Activated CD8-positive, alpha-beta T cell treated with anti-CD3 and anti-CD28 coated beads for 36 hours (primary cell): ENCODE measurements at regions not wholly inside any gene's neighbourhood (a gene's known extent, or its start where the extent isn't known, plus 50 kb on each side); places are given as distances from the start of the nearest gene placed in this dataset.

Experiments
- ATAC-seq: fragments of 200-7000 bp; cut with Tn5 transposase; one replicate; pipeline ENCODE4 v1.10.0; 2021; ENCODE audit warnings: mild to moderate bottlenecking, moderate library complexity
- CTCF ChIA-PET: fragments of 350-600 bp; sonication (Branson Sonifier 250); formaldehyde crosslinking; loops from one replicate; lab custom pipeline; 2021; ENCODE audit warnings: antibody characterized with exemption; lab: Charles Lee
- POLR2A ChIA-PET: fragments of 350-600 bp; sonication (Branson Sonifier 250); formaldehyde crosslinking; loops from one replicate; lab custom pipeline; 2021; ENCODE audit warnings: antibody characterized with exemption; lab: Charles Lee
- DNase-seq: peaks from one replicate; pipeline ENCODE4 v3.0.0-alpha.2; 2020
- H3K27ac Mint-ChIP-seq: one replicate; pipeline ENCODE4 v1.8.0; 2021; ENCODE audit warnings: mild to moderate bottlenecking, mixed read lengths
- H3K27me3 Mint-ChIP-seq: one replicate; pipeline ENCODE4 v1.8.0; 2021; ENCODE audit warnings: mixed read lengths
- H3K36me3 Mint-ChIP-seq: one replicate; pipeline ENCODE4 v1.8.0; 2021; ENCODE audit warnings: low read depth, mixed read lengths
- H3K4me1 Mint-ChIP-seq: one replicate; pipeline ENCODE4 v1.8.0; 2021; ENCODE audit warnings: low read depth, mixed read lengths
- H3K4me3 Mint-ChIP-seq: one replicate; pipeline ENCODE4 v1.8.0; 2021; ENCODE audit warnings: mild to moderate bottlenecking, moderate library complexity, mixed read lengths
- H3K9me3 Mint-ChIP-seq: one replicate; pipeline ENCODE4 v1.8.0; 2021; ENCODE audit warnings: mixed read lengths
- CTCF ChIP-seq: fragments of 200-600 bp; IDR thresholded peaks from one replicate; pipeline ENCODE4 v1.8.0; 2022; ENCODE audit warnings: antibody characterized with exemption, mild to moderate bottlenecking
- intact Hi-C: fragments of 100-400 bp; cut with micrococcal nuclease; formaldehyde crosslinking; loops from one replicate; pipeline ENCODE4 v1.10.0; 2022

- Mint-ChIP-seq H3K36me3 (no peaks in the 10 kb centered on the region), H3K4me3 (no peak overlapping the region), H3K4me1 (peaks cover 4% of the 10 kb centered on the region), H3K27ac (no peak overlapping the region), H3K9me3 (no peaks in the 10 kb centered on the region), H3K27me3 (no peaks in the 10 kb centered on the region)
- ChIA-PET CTCF (no interaction called here), POLR2A (no interaction called here)
- TF ChIP-seq CTCF, result no peak
- ATAC-seq (no peak), DNase-seq (no peak)
- intact Hi-C loops, result no loop called here
Measured at GRCh38 chrX:107574711-107575110, 53.6 kb upstream of the PRPS1 start.

GRCh38 chrX:107576392-107576791 lies 51.9 kb upstream of the PRPS1 start:
- no peaks in the 10 kb centered on the region for H3K9me3 Mint-ChIP-seq
- intact Hi-C loops, result no loop called here
- no peak for DNase-seq
- H3K36me3 Mint-ChIP-seq, result no peaks in the 10 kb centered on the region
- H3K4me3 Mint-ChIP-seq, result no peak overlapping the region
- TF ChIP-seq CTCF, result no peak
- H3K27ac Mint-ChIP-seq, result no peak overlapping the region
- no peak for ATAC-seq
- CTCF ChIA-PET, result no interaction called here
- POLR2A ChIA-PET, result no interaction called here
- no peaks in the 10 kb centered on the region for H3K27me3 Mint-ChIP-seq
- H3K4me1 Mint-ChIP-seq, result peaks cover 4% of the 10 kb centered on the region

- peak; percentile 47 for ATAC-seq
- ChIA-PET CTCF (no interaction called here), POLR2A (no interaction called here)
- Mint-ChIP-seq H3K9me3 (no peaks in the 10 kb centered on the region), H3K36me3 (no peaks in the 10 kb centered on the region), H3K4me1 (peaks cover 4% of the 10 kb centered on the region), H3K4me3 (no peak overlapping the region), H3K27ac (no peak overlapping the region), H3K27me3 (no peaks in the 10 kb centered on the region)
- TF ChIP-seq CTCF, result no peak
- intact Hi-C loops, result no loop called here
- DNase-seq, result peak; percentile 32
Measured at GRCh38 chrX:107576841-107577240, 51.5 kb upstream of the PRPS1 start.

- intact Hi-C loops, result no loop called here
- DNase-seq (no peak), ATAC-seq (no peak)
- no peak for TF ChIP-seq CTCF
- Mint-ChIP-seq H3K9me3 (no peaks in the 10 kb centered on the region), H3K4me1 (peaks cover 4% of the 10 kb centered on the region), H3K27ac (no peak overlapping the region), H3K27me3 (no peaks in the 10 kb centered on the region), H3K36me3 (no peaks in the 10 kb centered on the region), H3K4me3 (no peak overlapping the region)
- POLR2A ChIA-PET, result no interaction called here
- CTCF ChIA-PET, result no interaction called here
Measured at GRCh38 chrX:107577933-107578332, 50.4 kb upstream of the PRPS1 start.
